ENCODE measurements at regions not wholly inside any gene's neighbourhood (a gene's known extent, or its start where the extent isn't known, plus 50 kb on each side); places are given as distances from the start of the nearest gene placed in this dataset.

- TF ChIP-seq POLR2A (IDR thresholded peaks at IDR 0.05; ENCODE audit: low read depth, low read length) = no peak
- no peak for TF ChIP-seq POLR2AphosphoS5 (IDR thresholded peaks at IDR 0.05; ENCODE audit: low read depth, low read length)
Measured at GRCh38 chr6:84579404-84579803, 185.0 kb downstream of the TBX18 start.
